ENCODE measurements at regions not wholly inside any gene's neighbourhood (a gene's known extent, or its start where the extent isn't known, plus 50 kb on each side); places are given as distances from the start of the nearest gene placed in this dataset.

GRCh38 chr4:111837761-111838160, 307.5 kb upstream of the FAM241A start:
- no peak for DNase-seq

GRCh38 chr4:111838406-111838930, 306.8 kb upstream of the FAM241A start:
- no peak for DNase-seq

GRCh38 chr4:111839141-111839540, 306.1 kb upstream of the FAM241A start:
- DNase-seq = no peak

DNA sequence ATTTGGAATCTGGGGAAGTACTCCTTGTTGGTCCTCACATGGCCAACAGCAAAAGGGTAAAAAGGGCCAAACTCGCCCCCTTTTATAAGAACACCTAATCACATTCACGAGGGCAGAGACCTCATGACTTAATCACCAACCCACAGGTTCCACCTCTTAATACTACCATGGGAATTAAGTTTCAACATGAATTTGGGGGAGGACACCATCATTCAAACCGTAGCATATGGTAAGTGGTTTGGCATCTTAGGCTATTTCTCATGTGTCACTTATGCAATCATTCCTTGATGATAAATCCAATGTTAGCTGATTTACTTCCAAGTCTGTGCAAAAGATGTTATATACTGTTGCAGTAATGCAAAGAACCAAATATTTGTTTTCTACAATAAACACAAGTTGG, 302.9 kb upstream of the FAM241A start:
- no peak for DNase-seq

DNA sequence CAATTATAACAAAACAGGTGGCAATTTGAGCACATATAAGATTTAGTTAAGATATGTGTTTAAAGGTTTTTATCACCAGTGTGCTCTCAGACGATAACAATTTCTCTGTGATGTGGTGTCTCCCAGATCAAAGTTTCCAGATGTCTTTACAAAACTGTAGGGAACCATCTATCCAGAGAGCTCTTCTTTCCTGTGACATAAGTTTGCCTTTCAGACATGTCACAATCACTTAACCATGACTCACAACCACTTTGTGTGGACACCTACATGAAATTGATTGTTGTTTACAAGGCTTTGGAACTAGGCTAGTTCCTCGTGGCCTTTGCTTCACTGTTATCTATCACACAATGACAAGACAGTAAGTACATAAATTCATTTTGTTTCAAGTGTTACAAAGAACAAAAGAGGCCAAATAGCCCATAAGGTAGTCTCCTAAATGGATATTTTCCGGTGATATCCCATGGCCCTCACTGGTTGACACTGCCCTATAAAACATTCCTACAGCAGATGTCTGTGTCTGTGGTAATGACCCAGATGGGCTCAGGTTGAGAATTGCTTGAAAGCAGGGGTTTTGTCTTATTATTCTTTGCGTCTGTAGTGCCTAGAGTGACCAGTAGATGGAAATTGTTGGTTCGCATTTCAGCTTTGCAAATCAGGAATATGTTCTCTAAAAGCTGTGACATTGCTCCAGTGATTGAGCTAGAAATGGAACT, 297.8 kb upstream of the FAM241A start:
- DNase-seq = no peak

DNA sequence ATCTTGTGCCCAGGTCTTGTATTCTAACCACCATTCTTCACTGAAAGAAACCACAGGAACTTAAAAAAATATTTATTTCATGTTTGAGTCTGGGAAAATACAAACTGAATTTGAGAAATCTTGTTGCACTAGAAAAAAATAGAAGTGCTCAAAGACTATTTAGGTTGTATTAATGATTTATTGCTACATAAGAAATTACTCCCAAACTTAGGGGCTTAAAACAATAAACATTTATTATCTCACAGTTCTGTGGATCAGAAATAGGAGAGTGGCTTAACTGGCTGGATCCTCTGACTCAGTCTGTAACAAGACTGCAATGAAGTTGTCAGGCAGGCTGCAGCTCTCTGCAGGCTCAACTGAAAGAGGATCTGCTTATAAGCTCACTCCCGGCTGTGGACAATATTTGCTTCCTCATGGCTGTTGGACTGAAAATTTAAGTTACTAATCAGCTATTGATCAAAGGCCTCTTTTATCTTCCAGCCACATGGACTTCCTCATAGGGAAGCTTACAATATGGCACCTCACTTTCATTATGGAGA, 295.4 kb upstream of the FAM241A start:
- no peak for DNase-seq

GRCh38 chr4:111854494-111855087, 290.7 kb upstream of the FAM241A start:
- no peak for DNase-seq

- DNase-seq = no peak
Measured at GRCh38 chr4:111855308-111855707, 289.9 kb upstream of the FAM241A start.

GRCh38 chr4:111864066-111864465, 281.2 kb upstream of the FAM241A start:
- no peak for DNase-seq

GRCh38 chr4:111869339-111869738, 275.9 kb upstream of the FAM241A start:
- DNase-seq = no peak

GRCh38 chr4:111871802-111872201, 273.5 kb upstream of the FAM241A start:
- no peak for DNase-seq

DNA sequence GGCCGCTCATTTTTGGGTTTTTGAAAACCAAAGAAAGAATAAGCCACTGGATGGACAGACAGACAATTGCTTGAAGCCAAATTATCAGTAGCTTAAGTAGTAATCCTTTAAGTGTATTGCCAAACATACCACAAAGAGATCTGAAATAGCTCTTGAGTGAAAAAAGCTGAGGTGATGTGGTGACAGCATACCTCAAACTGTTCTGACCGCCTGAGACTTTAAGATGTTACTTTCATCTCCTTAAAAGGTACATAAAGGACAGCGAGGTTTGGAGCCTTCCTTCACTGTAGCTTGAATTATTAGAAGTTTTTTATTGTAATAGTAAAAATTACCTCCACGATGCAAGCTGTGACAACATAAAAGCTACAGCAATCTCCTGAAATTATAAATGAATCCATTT, 271.5 kb upstream of the FAM241A start:
- DNase-seq = no peak

DNA sequence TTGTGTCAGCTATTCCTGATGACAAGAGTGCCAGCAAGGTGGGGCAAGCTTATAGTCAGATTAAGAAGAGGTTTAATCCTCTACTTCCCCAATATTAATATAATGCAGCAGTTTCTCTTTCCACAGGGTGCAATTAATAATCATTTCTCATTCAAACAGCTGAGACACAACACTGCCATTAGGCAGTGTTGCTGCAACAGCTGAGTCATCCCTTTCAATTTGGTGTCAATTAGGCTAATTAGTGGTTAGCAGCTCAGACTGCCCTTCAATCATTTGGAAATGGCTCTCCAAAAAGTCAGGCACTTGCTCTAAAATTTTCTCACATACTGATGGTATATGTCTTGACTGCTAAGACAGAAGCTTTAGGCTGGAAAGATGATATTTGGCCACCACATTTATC, 265.7 kb upstream of the FAM241A start:
- DNase-seq = no peak

GRCh38 chr4:111880116-111880515, 265.1 kb upstream of the FAM241A start:
- DNase-seq = no peak

GRCh38 chr4:111883557-111883999, 261.7 kb upstream of the FAM241A start:
- no peak for DNase-seq

GRCh38 chr4:111890412-111890811, 254.8 kb upstream of the FAM241A start:
- DNase-seq = no peak

GRCh38 chr4:111905511-111905910, 239.7 kb upstream of the FAM241A start:
- DNase-seq = no peak

GRCh38 chr4:111919639-111920038, 225.6 kb upstream of the FAM241A start:
- DNase-seq = no peak

DNA sequence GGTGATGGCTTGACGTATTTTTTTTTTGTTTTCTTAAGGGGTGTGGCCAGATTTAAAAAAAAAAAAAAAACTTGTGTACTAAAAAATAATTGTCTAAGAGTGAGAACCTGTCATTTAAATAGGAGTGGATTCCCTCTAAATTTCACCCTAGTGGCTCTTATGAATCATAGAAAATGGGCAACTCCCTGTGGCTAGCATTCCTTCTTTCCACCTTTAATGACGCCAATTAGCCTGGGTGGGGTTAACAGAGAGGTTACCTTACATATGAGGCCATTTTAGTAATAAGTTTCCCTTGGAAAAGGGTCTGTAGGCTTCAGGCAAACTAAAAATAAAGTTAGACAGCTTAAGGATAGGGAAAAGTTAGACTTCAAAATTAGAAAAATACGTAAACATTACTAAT, 223.5 kb upstream of the FAM241A start:
- DNase-seq = no peak

DNA sequence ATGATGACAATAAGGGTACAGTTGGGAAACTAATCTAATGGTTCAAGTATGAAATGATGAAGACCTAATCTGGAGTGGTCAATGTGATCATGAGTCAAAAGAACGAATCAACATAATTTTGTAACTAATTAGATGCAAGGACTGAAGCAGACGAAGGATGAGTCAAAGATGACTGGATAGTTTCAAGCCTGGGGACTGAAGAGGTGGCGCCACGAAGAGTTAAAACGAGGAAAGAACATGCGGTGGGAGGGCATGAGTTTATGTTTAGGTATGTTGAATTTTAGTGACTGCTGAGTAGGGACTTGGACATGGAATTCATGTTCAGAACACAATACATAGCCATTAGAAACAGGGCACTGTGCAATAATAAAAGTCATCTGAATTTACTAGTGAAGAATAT, 221.5 kb upstream of the FAM241A start:
- DNase-seq = no peak

DNA sequence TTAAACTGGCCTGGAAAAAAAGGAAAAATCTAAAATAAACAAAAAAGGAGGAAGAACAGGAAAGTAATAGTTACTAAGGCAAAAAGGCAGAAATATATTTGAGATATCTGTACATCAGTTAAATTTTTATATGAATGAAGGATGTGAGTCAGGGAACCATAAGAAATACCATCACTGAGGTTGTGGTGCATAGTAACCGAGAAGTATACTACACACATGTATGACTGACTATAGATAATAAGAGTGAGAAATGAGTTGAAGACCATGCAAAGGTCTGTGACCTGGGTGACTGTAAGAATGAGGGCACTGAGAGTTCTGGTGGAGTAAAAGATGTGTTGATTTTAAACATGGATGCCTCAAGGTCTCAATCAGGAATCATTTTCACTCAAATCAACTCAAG, 220.6 kb upstream of the FAM241A start:
- no peak for DNase-seq

GRCh38 chr4:111930659-111931058, 214.6 kb upstream of the FAM241A start:
- no peak for DNase-seq

GRCh38 chr4:111933703-111934102, 211.6 kb upstream of the FAM241A start:
- no peak for DNase-seq

DNA sequence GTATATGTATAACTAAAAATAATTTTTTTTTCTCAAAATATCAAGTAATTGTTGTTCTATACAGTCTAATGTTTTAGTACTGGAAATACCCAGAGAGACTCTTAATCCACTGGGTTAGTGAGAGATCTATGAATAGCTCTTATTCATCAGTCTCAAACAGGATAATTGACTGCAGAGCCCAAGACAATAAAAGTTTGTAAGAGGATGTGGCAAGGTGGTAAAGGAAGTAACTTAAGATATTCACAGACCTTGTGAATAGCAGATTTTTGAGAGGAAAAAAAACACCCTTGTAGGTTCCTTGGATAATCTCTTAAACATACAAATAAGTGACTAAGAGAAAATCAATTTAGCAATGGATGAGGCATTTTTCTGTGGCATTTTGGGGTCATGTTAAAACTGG, 210.9 kb upstream of the FAM241A start:
- DNase-seq = no peak

All from activated T-cell treated with anti-CD3 and anti-CD28 coated beads for 4 hours (primary cell).